K562 (cell line): ENCODE measurements at regions not wholly inside any gene's neighbourhood (a gene's known extent, or its start where the extent isn't known, plus 50 kb on each side); places are given as distances from the start of the nearest gene placed in this dataset.

ENCODE experiments used
- ATAC-seq: fragments of 200-7000 bp; cut with Tn5 transposase; 3 replicates; pipeline ENCODE4 v1.9.1; 2020; ENCODE audit warnings: moderate library complexity
- BruUV-seq: library from RNA; stranded (reverse); fragments of 400-500 nt; replicated peaks from 2 replicates; lab custom pipeline; 2021; lab: Mats Ljungman, UMichigan
- CTCF ChIA-PET: fragments of 300-600 bp; formaldehyde crosslinking; extraction: SDS; loops from one replicate; lab custom pipeline; 2021; ENCODE audit warnings: low intra/inter-chr PET ratio; lab: Yijun Ruan, JAX
- POLR2A ChIA-PET: fragments of 300-600, 350-650 bp; sonication (Branson Sonifier 250); formaldehyde crosslinking; extraction: SDS; loops from one replicate; lab custom pipeline; 2021; ENCODE audit warnings: antibody characterized with exemption, inconsistent platforms; lab: Yijun Ruan, JAX
- DNase-seq, 4 experiments: peaks; one replicate each; pipeline versions ENCODE4 v3.0.0 to v3.0.0-alpha.2; 2011 to 2018; ENCODE audit warnings: low spot score in 3 of 4, mixed read lengths in 3 of 4; ENCODE audit errors: extremely low read depth in 1 of 4
- FAIRE-seq: peaks from 2 replicates; lab custom pipeline; 2011; peaks lifted over from hg19 to GRCh38; lab: Jason Lieb, UNC
- H2AFZ ChIP-seq: 2 replicates; pipeline ENCODE4 v1.6.0; 2011; ENCODE audit warnings: low read depth, low read length, control low read depth, inconsistent platforms
- H3K27ac ChIP-seq: fragments of 200-600 bp; 3 replicates; pipeline ENCODE4 v1.8.0; 2011; ENCODE audit warnings: low read depth, mild to moderate bottlenecking, control low read depth, inconsistent platforms, low read length, moderate library complexity, mixed read lengths; ENCODE audit errors: extremely low read depth
- H3K27me3 ChIP-seq, 2 experiments: fragments of 300-600 bp in 1 of 2; 2 replicates in 1 of 2; 3 replicates in 1 of 2; pipeline versions ENCODE4 v1.6.0 to v1.8.0; 2011; ENCODE audit warnings: inconsistent platforms in 2 of 2, low read length in 2 of 2, mild to moderate bottlenecking in 1 of 2, mixed read lengths in 1 of 2, moderate library complexity in 1 of 2; ENCODE audit not compliant: control insufficient read depth in 2 of 2, insufficient read depth in 2 of 2
- H3K36me3 ChIP-seq: fragments of 300-600 bp; 3 replicates; pipeline ENCODE4 v1.8.0; 2011; ENCODE audit warnings: mild to moderate bottlenecking, low read length, inconsistent platforms; ENCODE audit not compliant: control insufficient read depth, insufficient read depth
- H3K4me1 ChIP-seq, 2 experiments: fragments of 200-600 bp in 1 of 2; replicated peaks in 1 of 2; 2 replicates in 1 of 2; 3 replicates in 1 of 2; pipeline versions ENCODE4 v1.5.1 to v1.8.0; 2011; ENCODE audit warnings: inconsistent platforms in 2 of 2, low read length in 2 of 2, mild to moderate bottlenecking in 1 of 2, mixed read lengths in 1 of 2, moderate library complexity in 1 of 2; ENCODE audit not compliant: control insufficient read depth in 2 of 2, insufficient read depth in 2 of 2
- H3K4me2 ChIP-seq: 2 replicates; pipeline ENCODE4 v1.6.1; 2011; ENCODE audit warnings: low read length, control low read depth, inconsistent platforms, mixed read lengths; ENCODE audit not compliant: insufficient read depth
- H3K4me3 ChIP-seq: fragments of 200-600 bp; sonication (generic), shearing (Covaris generic); 2 replicates; pipeline ENCODE4 v1.5.1; 2016; ENCODE audit warnings: control low read depth, inconsistent platforms
- H3K79me2 ChIP-seq: fragments of 200-600 bp; 3 replicates; pipeline ENCODE4 v1.8.0; 2011; ENCODE audit warnings: low read length, inconsistent platforms; ENCODE audit not compliant: control insufficient read depth, insufficient read depth
- H3K9ac ChIP-seq, 2 experiments: 2 replicates each; pipeline versions ENCODE4 v1.6.0 to v1.6.1; 2011; ENCODE audit warnings: low read depth in 2 of 2, low read length in 2 of 2, control low read depth in 1 of 2, inconsistent platforms in 1 of 2, mild to moderate bottlenecking in 1 of 2, mixed read lengths in 1 of 2; ENCODE audit not compliant: insufficient read depth in 1 of 2
- H3K9me1 ChIP-seq: one replicate; pipeline ENCODE4 v1.6.0; 2011; ENCODE audit warnings: inconsistent platforms, mild to moderate bottlenecking, low read length, moderate library complexity; ENCODE audit not compliant: control insufficient read depth, insufficient read depth
- H3K9me3 ChIP-seq: replicated peaks from 2 replicates; pipeline ENCODE4 v1.5.1; 2011; ENCODE audit warnings: low read depth, low read length, inconsistent platforms; ENCODE audit not compliant: control insufficient read depth, insufficient read depth
- H4K20me1 ChIP-seq: replicated peaks from 2 replicates; pipeline ENCODE4 v1.6.1; 2011; ENCODE audit warnings: low read length, inconsistent platforms, mixed read lengths; ENCODE audit not compliant: control insufficient read depth, insufficient read depth
- ARID1B ChIP-seq: fragments of 450-650 bp; IDR thresholded peaks from 2 replicates; pipeline ENCODE4 v1.6.1; 2016; ENCODE audit warnings: antibody characterized with exemption, mild to moderate bottlenecking, inconsistent platforms
- CBX2 ChIP-seq: fragments of 200-600 bp; sonication (generic); IDR thresholded peaks from one replicate; pipeline ENCODE4 v1.6.1; 2012; ENCODE audit warnings: mild to moderate bottlenecking, low read length, inconsistent platforms; ENCODE audit not compliant: insufficient read depth, poor library complexity, severe bottlenecking
- MCM2 ChIP-seq: fragments of 450-650 bp; IDR thresholded peaks from 2 replicates; pipeline ENCODE4 v1.6.1; 2017; ENCODE audit warnings: low read depth, mild to moderate bottlenecking
- MCM5 ChIP-seq: fragments of 450-650 bp; IDR thresholded peaks from 2 replicates; pipeline ENCODE4 v1.6.1; 2016; ENCODE audit warnings: low read depth
- MLLT1 ChIP-seq, 2 experiments: fragments of 450-650 bp; IDR thresholded peaks; 2 replicates each; pipeline ENCODE4 v1.6.1; 2016
- POLR2H ChIP-seq: IDR thresholded peaks from 2 replicates; pipeline ENCODE4 v1.6.1; 2016; ENCODE audit warnings: missing genetic modification characterization, low read depth, mild to moderate bottlenecking, control low read depth, missing compliant biosample characterization, moderate library complexity
- STAT6 ChIP-seq: sonication (generic); formaldehyde crosslinking; IDR thresholded peaks from 2 replicates; pipeline ENCODE4 v1.8.1; 2023; ENCODE audit warnings: mild to moderate bottlenecking, missing genetic modification reagents
- TAF15 ChIP-seq: fragments of 200-400 bp; formaldehyde crosslinking; IDR thresholded peaks from 2 replicates; pipeline ENCODE4 v1.6.1; 2017; ENCODE audit warnings: mild to moderate bottlenecking, low read depth, low read length, moderate library complexity
- TBL1XR1 ChIP-seq, 2 experiments: IDR thresholded peaks; 2 replicates each; pipeline ENCODE4 v1.6.1; 2012; ENCODE audit warnings: improper control_type of control experiment in 2 of 2, low read length in 2 of 2, mild to moderate bottlenecking in 1 of 2
- TRIM24 ChIP-seq, 2 experiments: fragments of 450-650 bp; IDR thresholded peaks; 2 replicates each; pipeline ENCODE4 v1.6.1; 2016
- ZFPM2 ChIP-seq: fragments of 250-450 bp; sonication (Bioruptor Pico); IDR thresholded peaks from 2 replicates; pipeline ENCODE4 v1.5.1; 2022; ENCODE audit warnings: mild to moderate bottlenecking
- ZNF830 ChIP-seq: fragments of 250-450 bp; sonication (Bioruptor Pico); IDR thresholded peaks from 2 replicates; pipeline ENCODE4 v1.5.0; 2021; ENCODE audit warnings: mild to moderate bottlenecking
- WGBS: fragments of 100-300 bp; shearing (Covaris generic); methylation state at CpG from one replicate; pipeline ENCODE4 v1.1.6; 2016; ENCODE audit warnings: low coverage, mixed read lengths; ENCODE audit not compliant: insufficient coverage; ENCODE audit errors: missing lambda C conversion rate; 5-methylcytosine and 5-hydroxymethylcytosine counted together
- in situ Hi-C: fragments of 300-500 bp; cut with MboI; formaldehyde crosslinking; loops from 4 replicates; pipeline ENCODE4 v1.15.0; 2018; ENCODE audit warnings: inconsistent platforms, mixed read lengths
- intact Hi-C: fragments of 100-400 bp; cut with micrococcal nuclease; formaldehyde crosslinking; loops from 2 replicates; pipeline ENCODE4 v1.14.2; 2022

GRCh38 chr3:174662653-174663052, 196.5 kb upstream of the NAALADL2 start:
- DNase-seq (no peak), ATAC-seq (no peak), FAIRE-seq (no peak)
- POLR2A ChIA-PET, result no interaction called here
- CTCF ChIA-PET, result no interaction called here
- intact Hi-C loops, result no loop called here
- no peaks in the 10 kb centered on the region for H3K9me3 ChIP-seq
- no peak overlapping the region for H3K9ac ChIP-seq
- BruUV-seq, result no TSS peak
- H3K4me1 ChIP-seq, result no peaks in the 10 kb centered on the region
- H4K20me1 ChIP-seq, result no peaks in the 10 kb centered on the region
- TF ChIP-seq ZNF830 (CRISPR knock-in tag), result no peak
- 0% methylated on average over 3 of the region's 3 CpGs for WGBS
- H3K9me1 ChIP-seq, result no peaks in the 10 kb centered on the region
- H3K27me3 ChIP-seq, result no peaks in the 10 kb centered on the region
- H2AFZ ChIP-seq, result no peak overlapping the region
- H3K27ac ChIP-seq, result no peak overlapping the region
- in situ Hi-C loops, result no loop called here
- no peak overlapping the region for H3K4me3 ChIP-seq
- no peaks in the 10 kb centered on the region for H3K79me2 ChIP-seq
- no peaks in the 10 kb centered on the region for H3K36me3 ChIP-seq
- no peak overlapping the region for H3K4me2 ChIP-seq

- Histone ChIP-seq H3K9me3 (no peaks in the 10 kb centered on the region), H2AFZ (no peak overlapping the region), H3K27ac (no peak overlapping the region), H3K4me3 (no peak overlapping the region), H4K20me1 (no peaks in the 10 kb centered on the region), H3K4me1 (no peaks in the 10 kb centered on the region), H3K36me3 (no peaks in the 10 kb centered on the region), H3K9me1 (no peaks in the 10 kb centered on the region), H3K27me3 (no peaks in the 10 kb centered on the region), H3K9ac (no peak overlapping the region), H3K79me2 (no peaks in the 10 kb centered on the region), H3K4me2 (no peak overlapping the region)
- ChIA-PET POLR2A (no interaction called here), CTCF (no interaction called here)
- in situ Hi-C loops, result no loop called here
- 0% methylated on average over 1 of the region's 1 CpG for WGBS
- intact Hi-C loops, result no loop called here
- no TSS peak for BruUV-seq
- FAIRE-seq, result no peak
- no peak for DNase-seq
- ATAC-seq, result no peak
- TF ChIP-seq STAT6 (CRISPR knock-in tag) (no peak), MCM2 (no peak), TRIM24 (IDR thresholded peaks at IDR 0.05) (no peak), MCM5 (no peak), TAF15 (no peak), ZFPM2 (CRISPR knock-in tag) (no peak), MLLT1 (IDR thresholded peaks at IDR 0.05) (no peak), CBX2 (no peak), TBL1XR1 (IDR thresholded peaks at IDR 0.05; ENCODE audit: low read length in 2 of 2) (no peak), POLR2H (tag) (no peak), ARID1B (no peak)
Measured at GRCh38 chr3:174667386-174667785, 191.7 kb upstream of the NAALADL2 start.
